HTR-8/SVneo (cell line): ENCODE measurements at regions not wholly inside any gene's neighbourhood (a gene's known extent, or its start where the extent isn't known, plus 50 kb on each side); places are given as distances from the start of the nearest gene placed in this dataset.
"Not testable (repeated sequence)": the region's sequence is repeated elsewhere in the genome, so short reads cannot be mapped to it uniquely, and the experiment has no call there.

Experiments used
- DNase-seq: peaks from one replicate; pipeline ENCODE4 v3.0.0; 2011; ENCODE audit warnings: low spot score, mixed read lengths; ENCODE audit not compliant: insufficient read length
- FAIRE-seq: peaks from 2 replicates; lab custom pipeline; 2011; peaks lifted over from hg19 to GRCh38; lab: Jason Lieb, UNC

- not testable (repeated sequence) for DNase-seq
- peak; percentile 74 for FAIRE-seq
These were observed 191.9 kb upstream of the HDAC4 start for GRCh38 chr2:239592629-239593290.

GRCh38 chr2:239590995-239591915, 190.4 kb upstream of the HDAC4 start:
- FAIRE-seq (no peak), DNase-seq (no peak)

- FAIRE-seq (no peak), DNase-seq (no peak)
These were observed 189.5 kb upstream of the HDAC4 start for GRCh38 chr2:239590276-239590675.

- FAIRE-seq (no peak), DNase-seq (no peak)
These were observed 189.0 kb upstream of the HDAC4 start for GRCh38 chr2:239589833-239590232.

- FAIRE-seq (no peak), DNase-seq (no peak)
These were observed 188.5 kb upstream of the HDAC4 start for GRCh38 chr2:239589270-239589825.

- DNase-seq, result no peak
- no peak for FAIRE-seq
These were observed 187.8 kb upstream of the HDAC4 start for GRCh38 chr2:239588451-239589269.

- DNase-seq (no peak), FAIRE-seq (no peak)
These were observed 187.0 kb upstream of the HDAC4 start for GRCh38 chr2:239587841-239588240.

DNA sequence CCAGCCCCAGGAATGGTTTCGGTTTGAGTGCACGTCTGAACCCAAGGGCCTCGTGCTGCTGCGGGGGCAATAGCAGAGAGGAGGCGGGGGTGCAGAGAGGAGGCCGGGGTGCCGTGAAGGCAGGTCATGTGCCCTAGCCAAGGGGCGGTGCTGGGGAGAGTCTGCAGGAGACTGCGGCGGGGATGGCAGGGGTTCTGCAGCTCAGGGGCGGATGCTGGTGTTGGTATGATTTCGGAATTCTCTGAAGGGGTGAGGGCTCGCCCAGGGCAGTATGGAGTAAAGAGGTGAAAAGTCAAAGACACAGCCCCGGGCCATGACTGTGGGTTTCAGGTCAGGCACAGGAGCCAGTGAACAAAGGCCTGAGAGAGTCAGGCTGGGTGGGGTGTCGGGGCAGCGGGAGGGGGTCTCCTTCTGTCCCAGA, 186.5 kb upstream of the HDAC4 start:
- no peak for FAIRE-seq
- no peak for DNase-seq

GRCh38 chr2:239586651-239587310, 186.0 kb upstream of the HDAC4 start:
- FAIRE-seq, result no peak

GRCh38 chr2:239585422-239585821, 184.6 kb upstream of the HDAC4 start:
- no peak for FAIRE-seq
- no peak for DNase-seq

More at GRCh38 chr2:239586651-239587310, 186.0 kb upstream of the HDAC4 start:
- DNase-seq, result no peak

DNA sequence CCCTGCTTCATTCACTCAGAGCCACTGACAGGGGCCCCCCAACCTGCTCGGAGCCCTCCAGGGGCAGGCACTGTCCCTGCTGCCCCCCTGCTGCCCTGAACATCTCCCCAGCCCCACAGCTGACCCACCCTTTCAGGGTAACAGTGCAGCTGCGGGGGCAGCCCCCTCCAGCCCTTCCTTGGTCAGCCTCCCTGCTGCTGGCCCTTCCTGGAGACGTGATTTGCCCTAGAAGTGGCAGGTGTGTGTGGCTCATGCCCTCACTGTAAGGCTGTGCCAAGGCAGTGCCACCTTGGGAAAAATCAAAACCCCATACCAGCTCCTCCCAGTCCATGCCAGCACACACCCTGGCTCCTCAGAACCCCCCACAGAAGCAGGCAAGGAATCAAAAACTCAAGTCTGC, 184.2 kb upstream of the HDAC4 start:
- FAIRE-seq (no peak), DNase-seq (no peak)

- FAIRE-seq (no peak), DNase-seq (no peak)
These were observed 183.3 kb upstream of the HDAC4 start for GRCh38 chr2:239583879-239584859.

- FAIRE-seq (no peak), DNase-seq (no peak)
These were observed 182.5 kb upstream of the HDAC4 start for GRCh38 chr2:239583171-239583878.

- FAIRE-seq (no peak), DNase-seq (no peak)
These were observed 181.7 kb upstream of the HDAC4 start for GRCh38 chr2:239582476-239582875.

DNA sequence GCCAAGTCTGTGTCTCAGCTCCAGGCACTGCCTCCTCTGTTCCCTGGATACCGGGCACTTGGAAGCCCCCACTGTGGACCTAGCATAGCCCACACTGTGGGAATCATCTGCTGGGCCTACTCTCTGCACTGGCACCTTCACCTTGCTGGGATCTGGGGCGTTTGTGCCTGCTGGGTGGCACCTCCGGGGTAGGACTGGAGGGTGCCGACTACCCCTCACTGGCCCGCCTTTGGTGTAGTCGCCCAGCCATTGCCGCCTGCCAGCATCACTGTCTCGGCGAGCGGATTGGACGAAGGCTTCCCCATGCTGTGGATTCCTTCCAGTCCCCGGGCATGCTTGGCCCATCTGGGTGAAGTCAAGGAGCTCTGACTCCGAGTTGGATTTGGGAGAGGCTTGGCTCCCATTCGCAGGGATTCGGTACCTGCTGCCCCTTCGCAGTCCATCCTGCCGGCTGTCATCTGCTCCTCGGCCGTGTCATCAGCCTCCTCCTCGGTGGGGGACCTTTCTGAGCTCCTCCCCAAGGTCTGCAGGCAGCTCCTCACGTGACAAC, 180.6 kb upstream of the HDAC4 start:
- no peak for FAIRE-seq
- no peak for DNase-seq

GRCh38 chr2:239580199-239580527, 179.3 kb upstream of the HDAC4 start:
- no peak for DNase-seq
- FAIRE-seq, result no peak

DNA sequence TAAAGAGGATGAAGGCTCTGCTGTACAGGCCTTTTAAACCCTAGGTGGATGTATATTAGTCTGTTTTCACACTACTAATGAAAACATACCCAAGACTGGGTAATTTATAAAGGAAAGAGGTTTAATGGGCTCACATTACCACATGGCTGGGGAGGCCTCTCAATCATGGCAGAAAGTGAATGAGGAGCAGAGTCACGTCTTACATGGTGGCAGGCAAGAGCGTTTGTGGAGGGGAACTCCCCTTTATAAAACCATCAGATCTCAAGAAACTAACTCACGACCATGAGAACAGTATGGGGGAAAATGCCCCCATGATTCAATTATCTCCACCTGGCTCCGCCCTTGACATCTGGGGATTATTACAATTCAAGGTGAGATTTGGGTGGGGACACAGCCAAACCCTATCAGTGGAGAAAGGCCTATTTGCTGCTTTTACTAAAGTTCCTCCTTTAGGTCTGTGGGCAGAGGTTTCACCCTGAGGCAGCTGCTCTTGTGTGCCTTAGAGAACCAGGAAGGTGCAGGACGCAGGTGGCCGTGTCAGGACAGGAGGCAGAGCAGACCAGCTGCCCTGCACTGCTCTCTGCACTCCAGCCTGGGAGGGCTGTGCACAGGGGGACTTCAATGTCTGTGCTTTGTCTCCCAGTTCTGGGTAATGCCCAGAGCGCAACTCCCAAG, 178.8 kb upstream of the HDAC4 start:
- no peak for FAIRE-seq
- DNase-seq, result no peak
